NCI-H1436 treated with DMSO at 0.1 percent for 48 hours (cell line): ENCODE measurements at regions not wholly inside any gene's neighbourhood (a gene's known extent, or its start where the extent isn't known, plus 50 kb on each side); places are given as distances from the start of the nearest gene placed in this dataset.

Experiments
- DNase-seq: peaks from one replicate; lab custom pipeline; 2025; lab: John Stamatoyannopoulos, UW

GRCh38 chr22:48171271-48171691 is 1408.8 kb downstream of the TBC1D22A start:
- no peak for DNase-seq

- no peak for DNase-seq
These were observed 1406.8 kb downstream of the TBC1D22A start for GRCh38 chr22:48169227-48169626.

GRCh38 chr22:48167238-48167637 is 1404.8 kb downstream of the TBC1D22A start:
- no peak for DNase-seq

GRCh38 chr22:48161298-48161697 is 1398.8 kb downstream of the TBC1D22A start:
- DNase-seq: no peak

- no peak for DNase-seq
These were observed 1395.2 kb downstream of the TBC1D22A start for GRCh38 chr22:48157676-48158075.

- no peak for DNase-seq
These were observed 1394.3 kb downstream of the TBC1D22A start for GRCh38 chr22:48156603-48157355.

- no peak for DNase-seq
These were observed 1393.0 kb downstream of the TBC1D22A start for GRCh38 chr22:48155446-48155845.

GRCh38 chr22:48154943-48155240 is 1392.4 kb downstream of the TBC1D22A start:
- DNase-seq: no peak

GRCh38 chr22:48154169-48154942 is 1391.9 kb downstream of the TBC1D22A start:
- DNase-seq: no peak

- DNase-seq: no peak
These were observed 1391.3 kb downstream of the TBC1D22A start for GRCh38 chr22:48153726-48154125.

GRCh38 chr22:48152916-48153315 is 1390.5 kb downstream of the TBC1D22A start:
- no peak for DNase-seq

- DNase-seq: no peak
These were observed 1389.8 kb downstream of the TBC1D22A start for GRCh38 chr22:48152164-48152775.

GRCh38 chr22:48151641-48152040 is 1389.2 kb downstream of the TBC1D22A start:
- no peak for DNase-seq

- no peak for DNase-seq
These were observed 1385.4 kb downstream of the TBC1D22A start for GRCh38 chr22:48147831-48148230.

GRCh38 chr22:48147404-48147803 is 1385.0 kb downstream of the TBC1D22A start:
- DNase-seq: no peak

- no peak for DNase-seq
These were observed 1384.0 kb downstream of the TBC1D22A start for GRCh38 chr22:48146426-48146825.

- DNase-seq: no peak
These were observed 1383.3 kb downstream of the TBC1D22A start for GRCh38 chr22:48145738-48146137.

- DNase-seq: no peak
These were observed 1381.9 kb downstream of the TBC1D22A start for GRCh38 chr22:48144318-48144717.

GRCh38 chr22:48143856-48144255 is 1381.4 kb downstream of the TBC1D22A start:
- DNase-seq: no peak

GRCh38 chr22:48142388-48142787 is 1379.9 kb downstream of the TBC1D22A start:
- DNase-seq: no peak

- no peak for DNase-seq
These were observed 1378.9 kb downstream of the TBC1D22A start for GRCh38 chr22:48141301-48141700.

- DNase-seq: no peak
These were observed 1377.9 kb downstream of the TBC1D22A start for GRCh38 chr22:48140261-48140813.

- DNase-seq: no peak
These were observed 1377.3 kb downstream of the TBC1D22A start for GRCh38 chr22:48139776-48140175.
